Fibroblast of lung (primary cell): ENCODE measurements at regions not wholly inside any gene's neighbourhood (a gene's known extent, or its start where the extent isn't known, plus 50 kb on each side); places are given as distances from the start of the nearest gene placed in this dataset.

Source experiments
- EZH2 ChIP-seq: IDR thresholded peaks from 2 replicates; pipeline ENCODE4 v1.5.1; 2012; ENCODE audit warnings: low read length, control low read depth, mild to moderate bottlenecking; ENCODE audit errors: missing control alignments
- TF ChIP-seq, protein P1 (sequence below), 2 donors: IDR thresholded peaks in 1 of 2; conservative IDR thresholded peaks in 1 of 2; 1 replicate in 1 of 2; 2 replicates in 1 of 2; pipeline ENCODE4 v1.5.1; 2011 to 2012; ENCODE audit warnings: low read length in 2 of 2, control low read depth in 1 of 2, inconsistent platforms in 1 of 2, low read depth in 1 of 2, mild to moderate bottlenecking in 1 of 2

DNA sequence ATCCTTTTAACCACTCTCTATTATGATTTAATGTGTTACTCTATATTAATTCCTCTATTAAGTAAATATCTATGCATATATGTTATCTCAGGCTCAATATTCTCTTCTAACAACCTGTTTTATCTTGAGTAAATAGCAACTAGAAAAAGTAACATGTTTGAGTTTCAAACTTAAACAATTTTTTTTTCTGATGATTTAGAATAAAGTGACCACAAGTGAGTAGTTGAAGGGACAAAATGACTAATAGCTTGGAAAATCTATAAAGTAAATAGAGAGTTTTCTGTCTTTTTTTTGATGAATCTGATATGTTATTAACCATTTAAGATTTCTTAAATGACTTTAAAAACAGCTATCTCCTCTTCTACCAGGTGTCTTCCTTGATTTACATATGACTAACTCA is 483.8 kb downstream of the TFEC start:
- TF ChIP-seq, protein P1, sequence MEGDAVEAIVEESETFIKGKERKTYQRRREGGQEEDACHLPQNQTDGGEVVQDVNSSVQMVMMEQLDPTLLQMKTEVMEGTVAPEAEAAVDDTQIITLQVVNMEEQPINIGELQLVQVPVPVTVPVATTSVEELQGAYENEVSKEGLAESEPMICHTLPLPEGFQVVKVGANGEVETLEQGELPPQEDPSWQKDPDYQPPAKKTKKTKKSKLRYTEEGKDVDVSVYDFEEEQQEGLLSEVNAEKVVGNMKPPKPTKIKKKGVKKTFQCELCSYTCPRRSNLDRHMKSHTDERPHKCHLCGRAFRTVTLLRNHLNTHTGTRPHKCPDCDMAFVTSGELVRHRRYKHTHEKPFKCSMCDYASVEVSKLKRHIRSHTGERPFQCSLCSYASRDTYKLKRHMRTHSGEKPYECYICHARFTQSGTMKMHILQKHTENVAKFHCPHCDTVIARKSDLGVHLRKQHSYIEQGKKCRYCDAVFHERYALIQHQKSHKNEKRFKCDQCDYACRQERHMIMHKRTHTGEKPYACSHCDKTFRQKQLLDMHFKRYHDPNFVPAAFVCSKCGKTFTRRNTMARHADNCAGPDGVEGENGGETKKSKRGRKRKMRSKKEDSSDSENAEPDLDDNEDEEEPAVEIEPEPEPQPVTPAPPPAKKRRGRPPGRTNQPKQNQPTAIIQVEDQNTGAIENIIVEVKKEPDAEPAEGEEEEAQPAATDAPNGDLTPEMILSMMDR (conservative IDR thresholded peaks at IDR 0.05 in 1 of 2, IDR thresholded peaks at IDR 0.05 in 1 of 2; ENCODE audit: low read depth in 1 of 2, low read length in 2 of 2), result no peak
- TF ChIP-seq EZH2, result no peak
